ENCODE measurements at regions not wholly inside any gene's neighbourhood (a gene's known extent, or its start where the extent isn't known, plus 50 kb on each side); places are given as distances from the start of the nearest gene placed in this dataset.
"Not testable (repeated sequence)": the region's sequence is repeated elsewhere in the genome, so short reads cannot be mapped to it uniquely, and the experiment has no call there.

DNA sequence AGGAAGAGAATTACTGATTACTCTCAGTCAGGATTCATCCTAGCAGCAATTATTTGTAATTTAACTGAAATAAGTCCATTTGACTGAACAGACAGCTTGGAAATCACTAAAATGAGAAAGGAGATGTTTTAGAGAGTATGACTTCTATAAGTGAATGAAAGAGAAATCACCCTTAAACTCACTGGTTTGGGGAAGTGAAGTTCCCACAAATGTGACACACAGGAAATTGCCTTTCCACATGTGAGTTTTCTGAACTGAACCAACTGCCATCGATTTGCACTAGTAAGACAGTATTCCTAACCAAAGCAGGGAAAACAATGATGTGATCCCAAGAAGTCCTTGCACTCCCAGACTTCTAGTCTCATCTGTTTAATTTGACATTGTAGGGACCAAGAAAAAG, 110.5 kb downstream of the FAM72C start:
- in situ Hi-C loops (cut with HindIII; ENCODE audit: low sequenced_read_pairs); H3K4me3 ChIP-seq (ENCODE audit: low read depth, low read length); DNase-seq (ENCODE audit: low read depth, low spot score): not testable (repeated sequence)

DNA sequence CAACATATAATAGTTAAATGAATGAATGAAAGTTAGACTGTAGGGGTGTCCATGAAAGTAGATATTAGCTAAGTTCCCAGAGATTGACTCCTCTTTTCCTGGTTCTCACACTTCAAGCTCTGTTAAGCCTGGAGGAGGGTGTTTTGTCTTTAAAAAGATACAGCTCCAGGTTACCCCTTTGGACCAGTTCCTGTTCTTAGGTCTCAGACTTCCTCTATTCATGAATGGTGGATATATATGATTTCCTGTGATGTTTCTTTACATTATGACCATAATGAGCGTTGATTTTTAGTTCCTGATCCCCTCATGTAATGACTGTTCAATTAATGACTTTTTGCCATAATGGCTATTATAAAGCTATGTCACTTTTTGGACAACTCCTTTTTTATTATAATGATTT, 115.9 kb downstream of the FAM72C start:
- DNase-seq (ENCODE audit: low read depth, low spot score); in situ Hi-C loops (cut with HindIII; ENCODE audit: low sequenced_read_pairs); H3K4me3 ChIP-seq (ENCODE audit: low read depth, low read length): not testable (repeated sequence)

DNA sequence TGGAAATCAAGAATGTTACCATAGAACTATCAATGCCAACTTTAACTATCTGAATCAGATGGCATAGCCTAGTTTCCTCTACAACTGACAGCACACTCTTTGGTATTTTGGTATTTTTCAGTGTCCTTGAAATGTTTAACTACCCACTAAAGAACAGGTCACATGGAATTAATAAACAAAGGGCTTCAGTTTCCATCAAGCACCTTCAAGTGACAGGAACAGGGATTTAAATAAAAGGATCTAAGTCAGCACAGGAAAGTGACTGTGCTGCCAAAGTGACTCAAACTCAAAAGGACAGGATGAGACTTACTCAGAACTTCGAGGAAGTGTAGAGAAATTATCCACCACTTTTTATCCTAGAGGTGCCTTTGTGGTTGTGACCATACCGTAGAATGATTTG, 117.7 kb downstream of the FAM72C start:
- in situ Hi-C loops (cut with HindIII; ENCODE audit: low sequenced_read_pairs); DNase-seq (ENCODE audit: low read depth, low spot score); H3K4me3 ChIP-seq (ENCODE audit: low read depth, low read length): not testable (repeated sequence)

DNA sequence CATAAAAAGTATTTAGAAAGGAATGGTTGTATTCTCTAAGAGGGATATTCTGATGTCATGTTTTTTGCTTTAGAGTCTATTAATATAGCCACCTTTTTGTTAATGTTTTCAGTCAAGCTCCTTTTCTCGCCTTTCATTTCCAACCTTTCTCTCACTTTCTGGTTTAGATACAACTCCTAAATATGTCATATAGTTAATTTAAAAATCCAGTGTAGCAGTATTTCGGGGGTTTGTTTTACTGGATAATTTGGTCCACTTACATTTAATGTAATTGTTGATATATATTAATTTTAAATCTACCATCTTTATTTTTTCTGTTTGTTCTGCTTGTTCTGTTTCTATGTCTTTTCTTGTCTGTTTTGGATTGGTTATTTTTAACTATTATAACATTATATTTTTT, 121.1 kb downstream of the FAM72C start:
- DNase-seq (ENCODE audit: low read depth, low spot score); in situ Hi-C loops (cut with HindIII; ENCODE audit: low sequenced_read_pairs): not testable (repeated sequence)

DNA sequence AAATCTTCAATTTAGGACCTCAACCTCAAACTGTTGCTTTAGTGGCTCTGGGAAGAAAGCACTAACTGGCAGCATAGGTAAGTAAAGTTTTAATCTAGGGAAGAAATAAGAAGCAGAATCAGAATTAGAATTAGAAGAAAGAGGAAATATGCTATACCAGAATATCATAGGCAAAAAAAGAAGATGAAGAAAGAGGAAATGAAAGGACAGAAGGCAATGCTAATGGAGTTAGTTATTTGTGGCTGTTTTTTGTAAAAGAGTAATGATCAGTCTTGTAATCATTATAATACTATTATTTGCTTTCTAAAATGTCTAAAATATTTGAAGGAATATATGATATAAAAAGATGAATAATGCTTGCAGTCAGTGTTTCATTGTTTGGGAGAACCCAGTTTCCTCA, 122.9 kb downstream of the FAM72C start:
- H3K4me3 ChIP-seq (ENCODE audit: low read depth, low read length); DNase-seq (ENCODE audit: low read depth, low spot score); in situ Hi-C loops (cut with HindIII; ENCODE audit: low sequenced_read_pairs): not testable (repeated sequence)

More for the DNA sequence above, 121.1 kb downstream of the FAM72C start:
- H3K4me3 ChIP-seq (ENCODE audit: low read depth, low read length) = not testable (repeated sequence)

DNA sequence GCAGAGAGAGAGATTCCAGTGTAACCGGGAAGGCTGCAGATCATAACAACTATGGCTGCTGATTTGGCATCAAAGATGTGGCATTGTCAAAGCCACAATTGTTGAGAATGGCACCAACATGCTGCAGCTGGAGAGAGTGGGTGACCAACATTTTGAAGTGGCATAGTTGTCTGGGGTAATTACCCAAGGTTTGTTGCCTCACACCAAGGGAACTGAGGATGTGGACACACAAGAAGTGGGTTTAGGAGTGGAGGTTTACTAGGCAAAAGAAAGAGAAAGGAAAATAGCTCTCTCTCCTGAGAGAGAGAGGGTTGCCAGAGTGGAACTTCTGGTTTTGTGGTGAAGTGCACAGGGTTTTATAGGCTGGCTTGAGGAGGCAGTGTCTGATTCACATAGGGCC, 126.6 kb downstream of the FAM72C start:
- H3K4me3 ChIP-seq (ENCODE audit: low read depth, low read length); in situ Hi-C loops (cut with HindIII; ENCODE audit: low sequenced_read_pairs); DNase-seq (ENCODE audit: low read depth, low spot score): not testable (repeated sequence)

DNA sequence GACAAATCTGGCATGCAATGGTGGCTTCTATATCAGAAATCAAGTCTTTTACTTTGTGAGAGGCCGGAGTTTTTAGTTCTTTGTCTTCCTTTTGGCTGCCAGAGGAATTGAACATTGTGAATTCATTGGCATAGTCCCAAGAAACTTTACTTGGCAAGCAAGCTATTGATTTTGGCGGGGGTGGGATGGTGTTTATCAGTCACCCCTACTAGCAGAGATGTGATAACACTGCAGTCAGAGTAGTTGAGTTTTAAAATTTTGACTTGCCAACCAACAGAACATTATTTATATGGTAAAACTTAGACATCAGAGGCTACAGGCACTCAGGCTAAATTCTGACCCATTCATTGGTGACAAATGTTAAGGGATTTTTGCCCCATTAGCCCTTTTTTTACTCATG, 129.7 kb downstream of the FAM72C start:
- DNase-seq (ENCODE audit: low read depth, low spot score); H3K4me3 ChIP-seq (ENCODE audit: low read depth, low read length); in situ Hi-C loops (cut with HindIII; ENCODE audit: low sequenced_read_pairs): not testable (repeated sequence)

DNA sequence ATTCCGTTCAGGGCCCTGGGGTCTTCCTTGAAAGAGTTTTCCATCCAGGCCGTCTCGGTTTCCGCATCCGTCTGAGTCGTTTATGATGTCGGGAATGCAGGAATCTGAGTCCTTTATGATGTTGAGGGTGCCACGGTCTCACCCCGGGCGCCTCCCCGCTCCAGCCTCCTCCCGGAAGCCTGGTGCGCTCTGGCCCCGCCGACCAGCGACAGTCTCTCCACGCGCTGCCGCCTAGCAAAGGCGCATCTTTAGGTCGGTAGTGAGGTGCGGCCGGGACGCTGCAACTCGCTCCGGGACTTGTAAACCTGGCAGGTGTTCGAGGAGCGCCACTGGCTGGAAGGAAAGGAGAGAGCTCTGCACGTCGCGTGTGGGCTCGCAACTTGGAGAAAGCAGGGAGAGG, 132.6 kb downstream of the FAM72C start:
- DNase-seq (ENCODE audit: low read depth, low spot score); H3K4me3 ChIP-seq (ENCODE audit: low read depth, low read length): not testable (repeated sequence)

DNA sequence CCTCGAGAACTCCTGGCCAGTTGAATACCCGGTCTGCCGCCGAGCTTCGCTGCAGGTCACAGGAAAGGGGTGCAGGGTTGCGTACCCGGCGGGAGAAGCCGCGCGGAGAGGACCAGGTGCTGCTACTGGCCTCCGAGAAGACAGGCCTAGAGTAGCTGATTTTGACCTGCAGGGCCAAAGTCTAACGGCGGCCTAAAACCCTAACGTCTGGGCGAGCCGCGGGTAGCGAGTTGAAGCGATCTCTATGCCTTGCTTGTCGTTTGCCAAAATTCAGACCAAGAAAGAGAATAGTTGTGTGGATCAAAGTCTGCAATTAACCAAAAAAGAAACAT, 133.2 kb downstream of the FAM72C start:
- in situ Hi-C loops (cut with HindIII; ENCODE audit: low sequenced_read_pairs); H3K4me3 ChIP-seq (ENCODE audit: low read depth, low read length); DNase-seq (ENCODE audit: low read depth, low spot score): not testable (repeated sequence)

More for the DNA sequence above, 132.6 kb downstream of the FAM72C start:
- in situ Hi-C loops (cut with HindIII; ENCODE audit: low sequenced_read_pairs) = not testable (repeated sequence)

DNA sequence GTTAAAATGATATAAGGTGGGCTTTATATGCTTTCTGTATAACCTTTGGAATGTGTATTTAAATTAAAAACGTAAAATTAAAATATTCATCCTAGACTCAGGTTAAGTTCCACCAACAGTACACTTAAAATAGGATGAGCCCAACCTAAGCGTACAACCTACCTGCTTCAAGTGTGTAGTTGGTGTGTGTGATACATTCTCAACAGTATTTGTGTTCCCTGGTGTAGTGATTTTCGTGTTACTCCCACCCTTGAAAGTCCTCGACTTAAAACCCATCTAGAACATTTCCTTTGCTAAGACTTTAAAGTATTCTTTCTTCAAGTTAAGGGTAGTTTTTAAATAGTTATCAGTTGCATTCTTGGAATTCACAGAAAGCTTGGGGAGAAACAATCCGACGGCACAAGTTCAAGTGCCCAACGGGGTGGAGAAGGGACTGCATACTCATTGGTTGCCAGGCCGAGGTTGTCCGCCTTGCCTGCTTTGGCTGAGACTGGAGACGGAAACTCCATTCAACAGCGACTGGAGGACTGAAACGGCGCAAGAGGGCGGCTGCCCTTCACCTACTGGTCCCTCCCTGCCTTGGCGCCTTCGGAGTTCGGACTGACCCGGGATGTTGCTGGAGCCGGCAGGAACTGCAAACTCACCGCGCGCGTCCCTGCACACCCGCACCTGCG, 133.7 kb downstream of the FAM72C start:
- in situ Hi-C loops (cut with HindIII; ENCODE audit: low sequenced_read_pairs) = not testable (repeated sequence)

DNA sequence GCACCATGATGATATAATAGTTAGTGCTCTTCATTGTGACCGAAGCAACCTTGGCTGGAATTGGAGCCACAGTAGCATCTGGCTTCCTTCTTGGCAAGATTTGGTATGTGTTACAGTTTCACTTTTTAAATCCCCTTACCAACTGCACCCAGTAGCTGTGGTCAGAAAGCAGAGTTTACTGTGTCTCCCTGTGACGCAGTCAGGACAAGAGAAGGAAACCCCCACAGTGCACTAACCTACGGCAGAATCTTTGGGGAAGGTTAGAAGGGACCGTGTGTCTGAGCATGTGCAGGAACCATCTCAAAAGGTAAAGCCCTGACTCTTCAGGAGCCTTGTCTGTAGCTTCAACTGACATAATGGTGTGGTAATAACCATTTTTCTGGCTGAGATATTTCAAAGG, 138.4 kb downstream of the FAM72C start:
- in situ Hi-C loops (cut with HindIII; ENCODE audit: low sequenced_read_pairs); H3K4me3 ChIP-seq (ENCODE audit: low read depth, low read length); DNase-seq (ENCODE audit: low read depth, low spot score): not testable (repeated sequence)

More for the DNA sequence above, 133.7 kb downstream of the FAM72C start:
- not testable (repeated sequence) for DNase-seq (ENCODE audit: low read depth, low spot score); H3K4me3 ChIP-seq (ENCODE audit: low read depth, low read length)

DNA sequence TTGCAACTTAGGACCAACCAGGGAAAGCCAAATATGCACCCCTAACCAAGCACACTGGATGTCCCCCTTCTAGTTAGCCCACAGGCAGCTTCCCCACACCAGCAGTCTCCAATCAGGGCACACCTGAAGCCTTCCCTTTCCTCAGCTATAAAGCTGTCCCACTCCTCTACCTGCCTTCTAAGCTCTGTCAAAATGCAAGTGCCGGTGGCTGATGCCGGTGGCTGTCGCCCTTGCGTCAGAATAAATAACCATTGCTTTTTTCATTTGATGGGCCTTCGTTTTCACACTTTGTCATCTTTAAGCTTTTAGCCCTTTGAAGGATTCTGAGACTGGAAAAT, 139.4 kb downstream of the FAM72C start:
- in situ Hi-C loops (cut with HindIII; ENCODE audit: low sequenced_read_pairs); H3K4me3 ChIP-seq (ENCODE audit: low read depth, low read length); DNase-seq (ENCODE audit: low read depth, low spot score): not testable (repeated sequence)

DNA sequence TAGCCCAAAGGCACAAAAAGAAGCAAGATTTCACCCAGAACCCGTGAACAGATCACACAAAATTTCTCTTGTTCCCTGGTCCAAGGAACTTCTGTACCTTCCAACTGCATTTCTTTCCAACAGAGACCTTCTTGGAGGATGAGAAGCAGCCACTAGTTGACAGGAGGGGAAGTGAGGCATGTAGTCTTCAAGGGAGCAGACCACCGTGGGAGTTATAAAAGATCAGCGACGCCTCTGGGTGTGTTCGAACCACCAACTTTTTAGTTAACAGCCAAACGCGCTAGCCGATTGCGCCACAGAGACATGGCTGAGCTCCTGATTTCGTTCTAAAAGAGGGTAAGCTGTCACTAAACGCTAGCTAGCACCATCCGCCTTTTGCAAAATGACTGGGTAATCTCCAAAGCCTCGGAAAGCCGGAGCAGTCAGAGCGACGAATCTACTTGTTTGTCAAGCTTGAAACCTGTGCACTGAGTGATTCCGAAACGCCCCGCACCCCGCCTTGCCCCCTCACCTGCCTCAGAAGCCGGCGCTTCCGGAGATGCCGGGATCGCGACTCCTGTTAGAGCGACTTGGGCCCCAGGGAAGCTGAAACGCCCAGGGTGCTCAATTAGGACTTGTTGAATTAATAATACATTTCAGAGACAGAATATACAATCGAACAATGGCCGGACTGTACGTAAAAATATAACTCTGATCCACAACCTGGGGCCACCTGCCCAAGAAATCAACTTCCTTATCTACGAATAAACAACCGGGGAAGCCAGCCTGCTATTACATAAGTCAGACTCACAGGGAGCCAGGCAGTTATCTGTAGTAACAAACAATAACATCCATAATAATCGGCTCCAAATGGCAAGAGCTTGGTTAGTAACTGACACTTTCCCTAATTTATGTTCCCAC, 140.1 kb downstream of the FAM72C start:
- in situ Hi-C loops (cut with HindIII; ENCODE audit: low sequenced_read_pairs); H3K4me3 ChIP-seq (ENCODE audit: low read depth, low read length); DNase-seq (ENCODE audit: low read depth, low spot score): not testable (repeated sequence)

DNA sequence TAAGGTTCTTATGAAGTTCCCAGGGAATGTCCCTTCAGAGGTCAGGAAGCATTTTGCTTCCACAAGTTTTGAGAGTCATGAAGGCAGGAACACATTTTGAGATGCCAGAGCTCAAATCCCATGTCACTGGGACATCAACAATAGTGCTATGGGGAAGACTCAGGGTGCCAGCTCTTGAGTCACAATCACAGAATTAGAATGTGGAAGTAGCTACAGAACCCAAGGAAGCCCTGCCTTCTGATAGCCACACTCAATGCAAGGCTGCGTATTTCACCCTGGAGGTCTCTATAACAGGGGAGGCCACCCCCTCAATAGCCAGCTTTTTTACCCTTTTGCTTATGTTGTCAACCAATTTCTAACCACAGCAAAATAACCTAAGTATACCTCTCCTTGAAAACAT, 145.6 kb downstream of the FAM72C start:
- H3K4me3 ChIP-seq (ENCODE audit: low read depth, low read length); in situ Hi-C loops (cut with HindIII; ENCODE audit: low sequenced_read_pairs); DNase-seq (ENCODE audit: low read depth, low spot score): not testable (repeated sequence)

DNA sequence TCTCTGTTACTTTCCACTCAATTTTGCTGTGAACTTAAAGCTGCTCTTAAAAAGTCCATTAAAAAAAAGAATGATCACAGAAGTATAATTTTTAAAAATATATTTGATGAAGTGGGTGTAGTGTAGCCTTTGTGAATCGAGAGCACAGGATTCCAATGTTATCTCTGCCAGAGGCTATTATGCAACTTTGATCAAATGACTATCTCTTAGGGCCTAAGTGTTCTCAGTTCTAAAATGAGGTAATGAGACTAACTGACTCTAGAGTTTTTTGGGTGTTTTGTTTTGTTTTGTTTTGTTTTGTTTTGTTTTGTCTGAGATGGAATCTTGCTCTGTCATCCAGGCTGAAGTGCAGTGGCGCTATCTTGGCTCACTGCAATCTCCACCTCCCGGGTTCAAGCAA, 147.5 kb downstream of the FAM72C start:
- in situ Hi-C loops (cut with HindIII; ENCODE audit: low sequenced_read_pairs); H3K4me3 ChIP-seq (ENCODE audit: low read depth, low read length); DNase-seq (ENCODE audit: low read depth, low spot score): not testable (repeated sequence)

DNA sequence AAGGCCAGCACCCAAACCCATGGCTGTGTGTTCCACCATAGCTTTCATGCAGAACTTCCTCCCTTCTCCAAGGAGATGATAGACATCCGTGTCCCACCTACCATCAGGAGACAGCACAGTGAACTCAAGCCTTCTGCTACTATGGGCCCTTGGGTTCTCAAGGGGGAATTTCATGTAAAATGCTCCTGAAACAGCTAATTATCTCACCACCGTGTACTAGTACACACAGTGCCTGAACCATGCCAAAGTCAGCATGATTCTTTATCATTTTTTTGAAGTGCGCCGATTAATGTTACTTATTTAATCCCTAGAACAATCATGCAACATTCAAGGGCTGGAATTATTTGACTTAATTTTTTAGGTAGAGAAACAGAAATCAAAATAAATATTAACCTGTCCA, 151.7 kb downstream of the FAM72C start:
- H3K4me3 ChIP-seq (ENCODE audit: low read depth, low read length); in situ Hi-C loops (cut with HindIII; ENCODE audit: low sequenced_read_pairs); DNase-seq (ENCODE audit: low read depth, low spot score): not testable (repeated sequence)

DNA sequence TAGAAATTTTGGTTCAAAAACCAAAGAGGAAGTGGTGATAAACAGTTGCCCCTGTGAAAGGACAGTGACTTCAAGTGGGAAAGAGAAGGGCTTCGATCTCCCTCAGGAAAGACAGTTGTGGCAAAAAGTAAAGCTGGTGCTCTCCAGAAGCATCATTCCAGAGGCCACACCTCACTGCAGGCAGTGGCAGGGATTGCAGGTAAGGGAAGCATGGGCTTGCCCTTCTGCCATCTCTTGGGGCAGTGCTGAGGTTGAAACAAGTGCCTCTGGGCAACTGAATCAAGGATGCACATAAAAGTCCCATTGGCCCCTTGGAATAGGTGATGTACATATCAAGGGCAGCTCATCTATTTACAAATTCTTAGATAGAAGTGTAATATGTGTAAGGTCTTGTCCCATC, 155.4 kb downstream of the FAM72C start:
- in situ Hi-C loops (cut with HindIII; ENCODE audit: low sequenced_read_pairs); H3K4me3 ChIP-seq (ENCODE audit: low read depth, low read length); DNase-seq (ENCODE audit: low read depth, low spot score): not testable (repeated sequence)

DNA sequence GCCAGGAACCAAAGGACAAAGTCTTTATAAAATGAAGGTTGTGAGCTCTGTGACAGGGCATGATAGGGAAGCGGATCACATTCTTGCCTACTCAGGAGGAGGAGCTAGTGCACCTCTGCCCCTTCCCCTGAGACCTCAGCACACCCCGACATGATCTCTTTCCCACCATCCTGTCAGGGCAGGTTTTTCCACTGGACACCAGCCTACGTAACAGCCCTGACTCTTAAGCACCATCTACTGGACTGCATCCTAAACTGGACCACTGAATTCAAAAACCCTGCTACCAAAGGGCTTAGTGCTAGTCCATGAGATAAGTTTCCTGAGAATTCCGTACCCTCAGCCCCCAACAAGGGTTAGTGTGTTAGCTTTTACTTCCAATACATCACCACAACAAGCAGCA, 166.4 kb downstream of the FAM72C start:
- in situ Hi-C loops (cut with HindIII; ENCODE audit: low sequenced_read_pairs); DNase-seq (ENCODE audit: low read depth, low spot score); H3K4me3 ChIP-seq (ENCODE audit: low read depth, low read length): not testable (repeated sequence)
